BLaER1 treated with 17β-estradiol and CSF1 and Interleukin-3, amounts not matched to agents 10 nM and 100 nM (cell line): ENCODE measurements at regions not wholly inside any gene's neighbourhood (a gene's known extent, or its start where the extent isn't known, plus 50 kb on each side); places are given as distances from the start of the nearest gene placed in this dataset.

Experiments used
- H3K27ac ChIP-seq, 11 experiments: shearing (Covaris generic); formaldehyde crosslinking; 2 replicates each; pipeline ENCODE4 v1.8.1; 2022
- H3K27me3 ChIP-seq, 11 experiments: shearing (Covaris generic); formaldehyde crosslinking; 2 replicates each; pipeline ENCODE4 v1.8.1; 2022
- H3K36me3 ChIP-seq, 11 experiments: shearing (Covaris generic); formaldehyde crosslinking; 2 replicates each; pipeline ENCODE4 v1.8.1; 2022
- H3K4me1 ChIP-seq, 10 experiments: shearing (Covaris generic); formaldehyde crosslinking; 2 replicates each; pipeline ENCODE4 v1.8.1; 2022
- H3K4me2 ChIP-seq, 11 experiments: shearing (Covaris generic); formaldehyde crosslinking; 2 replicates each; pipeline ENCODE4 v1.8.1; 2022
- H3K4me3 ChIP-seq, 10 experiments: shearing (Covaris generic); formaldehyde crosslinking; 2 replicates each; pipeline ENCODE4 v1.8.1; 2022
- H3K9ac ChIP-seq, 11 experiments: shearing (Covaris generic); formaldehyde crosslinking; 2 replicates each; pipeline ENCODE4 v1.8.1; 2022
- H3K9me3 ChIP-seq, 11 experiments: shearing (Covaris generic); formaldehyde crosslinking; replicated peaks in 1 of 11; 2 replicates each; pipeline ENCODE4 v1.8.1; 2022
- H4K20me1 ChIP-seq, 11 experiments: shearing (Covaris generic); formaldehyde crosslinking; 2 replicates each; pipeline ENCODE4 v1.8.1; 2022
- Cebpa-rat ChIP-seq, 11 experiments: shearing (Covaris generic); IDR thresholded peaks; 2 replicates each; pipeline ENCODE4 v1.8.1; 2022

- no peaks in the 10 kb centered on the region for H4K20me1 ChIP-seq
- H3K9ac ChIP-seq: no peak overlapping the region
- no peak overlapping the region for H3K27ac ChIP-seq
- H3K36me3 ChIP-seq: no peaks in the 10 kb centered on the region
- H3K9me3 ChIP-seq: peaks cover 15 to 49% (median 29%) of the 10 kb centered on the region in 11 experiments
- no peaks in the 10 kb centered on the region for H3K27me3 ChIP-seq
- no peaks in the 10 kb centered on the region for H3K4me1 ChIP-seq
- H3K4me2 ChIP-seq: no peak overlapping the region
- no peak for TF ChIP-seq Cebpa-rat (IDR thresholded peaks at IDR 0.05)
- H3K4me3 ChIP-seq: no peak overlapping the region
Observed at GRCh38 chr15:49760749-49761148, 139.9 kb downstream of the DTWD1 start.

- Histone ChIP-seq H3K4me3 (no peak overlapping the region), H3K9ac (no peak overlapping the region), H4K20me1 (no peaks in the 10 kb centered on the region), H3K27ac (no peak overlapping the region), H3K4me2 (no peak overlapping the region), H3K9me3 (peaks cover 0 to 20% (median 8%) of the 10 kb centered on the region in 11 experiments; a peak in 9 of 22 replicates), H3K4me1 (no peaks in the 10 kb centered on the region; a peak in 1 of 20 replicates), H3K27me3 (no peaks in the 10 kb centered on the region), H3K36me3 (no peaks in the 10 kb centered on the region)
- no peak for TF ChIP-seq Cebpa-rat (IDR thresholded peaks at IDR 0.05)
Observed at GRCh38 chr15:49769225-49769624, 148.4 kb downstream of the DTWD1 start.

DNA sequence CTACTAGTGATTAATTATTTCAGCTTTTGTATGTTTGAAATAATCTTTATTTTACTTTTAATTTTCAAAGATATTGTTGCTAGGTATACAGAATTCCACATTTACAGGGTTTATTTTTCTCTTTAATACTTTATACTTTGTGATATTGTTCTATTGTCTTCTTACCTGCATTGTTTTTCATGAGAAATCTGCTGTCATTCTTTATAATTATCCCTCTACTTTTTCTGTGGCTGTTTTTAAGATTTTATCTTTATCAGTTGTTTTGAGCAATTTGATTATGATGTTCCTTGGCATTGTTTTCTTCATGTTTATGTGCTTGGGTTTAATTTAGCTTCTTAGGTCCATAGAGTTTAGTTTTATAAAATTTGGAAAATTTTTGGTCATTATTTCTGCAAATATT is 168.6 kb downstream of the DTWD1 start:
- no peaks in the 10 kb centered on the region for H4K20me1 ChIP-seq
- H3K4me3 ChIP-seq: no peak overlapping the region
- no peak overlapping the region for H3K27ac ChIP-seq
- no peaks in the 10 kb centered on the region for H3K4me1 ChIP-seq
- no peaks in the 10 kb centered on the region for H3K36me3 ChIP-seq
- no peak overlapping the region for H3K4me2 ChIP-seq
- no peak for TF ChIP-seq Cebpa-rat (IDR thresholded peaks at IDR 0.05)
- peaks cover 0 to 9% (median 0%) of the 10 kb centered on the region in 11 experiments; a peak in 10 of 22 replicates for H3K9me3 ChIP-seq
- H3K27me3 ChIP-seq: no peaks in the 10 kb centered on the region
- no peak overlapping the region for H3K9ac ChIP-seq

DNA sequence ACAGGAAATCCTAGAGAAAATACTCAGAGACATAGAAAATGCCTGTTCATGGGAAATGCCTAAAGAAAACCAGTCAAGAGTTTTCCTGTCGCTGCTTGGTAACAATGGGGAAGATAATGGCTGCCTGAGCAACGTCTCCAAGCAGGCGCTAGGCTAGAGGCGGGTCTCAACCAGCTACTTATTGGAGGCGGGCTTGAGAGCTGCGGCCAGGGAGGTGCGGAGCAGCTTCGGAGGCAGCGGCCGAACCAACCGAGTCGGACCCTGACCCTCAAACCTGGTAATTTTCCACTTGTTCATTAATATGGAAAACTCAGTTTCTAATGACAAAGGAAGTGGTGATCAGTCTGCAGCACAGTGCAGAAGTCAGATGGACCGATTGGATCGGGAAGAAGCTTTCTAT is 173.1 kb downstream of the DTWD1 start:
- no peak for TF ChIP-seq Cebpa-rat (IDR thresholded peaks at IDR 0.05)
- H3K36me3 ChIP-seq: no peaks in the 10 kb centered on the region
- H3K9me3 ChIP-seq: peaks cover 0 to 9% (median 4%) of the 10 kb centered on the region in 11 experiments; a peak in 12 of 22 replicates
- H3K4me3 ChIP-seq: no peak overlapping the region
- H3K27me3 ChIP-seq: no peaks in the 10 kb centered on the region
- H3K27ac ChIP-seq: no peak overlapping the region
- H3K4me2 ChIP-seq: no peak overlapping the region
- H3K9ac ChIP-seq: no peak overlapping the region
- H4K20me1 ChIP-seq: no peaks in the 10 kb centered on the region
- no peaks in the 10 kb centered on the region for H3K4me1 ChIP-seq

DNA sequence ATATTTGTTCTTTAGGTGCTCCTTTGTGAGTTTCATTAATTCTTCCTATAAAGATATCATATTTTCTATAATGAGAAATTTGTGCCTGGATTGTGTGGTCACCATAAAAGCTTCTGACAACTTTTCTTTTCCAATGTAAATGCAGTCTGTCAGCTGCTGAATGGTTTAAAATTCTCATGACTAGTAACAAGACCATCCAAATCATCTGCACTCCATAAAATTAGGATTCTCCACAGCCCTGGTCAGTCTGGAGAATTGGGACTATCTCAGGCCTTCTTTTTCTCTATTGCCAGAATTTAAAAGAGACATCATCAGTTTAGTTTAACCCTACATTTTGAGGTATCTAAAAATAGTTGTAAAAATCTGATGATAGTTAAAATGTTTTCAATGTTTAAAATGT is 180.9 kb downstream of the DTWD1 start:
- TF ChIP-seq Cebpa-rat (IDR thresholded peaks at IDR 0.05): no peak
- H3K27me3 ChIP-seq: no peaks in the 10 kb centered on the region
- no peak overlapping the region for H3K4me2 ChIP-seq
- no peaks in the 10 kb centered on the region for H3K36me3 ChIP-seq
- H3K4me1 ChIP-seq: peaks cover 0 to 9% (median 0%) of the 10 kb centered on the region in 10 experiments; a peak in 5 of 20 replicates
- H4K20me1 ChIP-seq: no peaks in the 10 kb centered on the region
- no peak overlapping the region for H3K4me3 ChIP-seq
- peaks cover 0 to 16% (median 0%) of the 10 kb centered on the region in 11 experiments; a peak in 5 of 22 replicates for H3K9me3 ChIP-seq
- H3K27ac ChIP-seq: no peak overlapping the region
- H3K9ac ChIP-seq: no peak overlapping the region
